CD1c-positive myeloid dendritic cell (primary cell): ENCODE measurements at regions not wholly inside any gene's neighbourhood (a gene's known extent, or its start where the extent isn't known, plus 50 kb on each side); places are given as distances from the start of the nearest gene placed in this dataset.
A peak's percentile ranks its signal among the peaks of the same experiment; 100 is the strongest.

Experiments used
- DNase-seq: peaks from one replicate; pipeline ENCODE4 v3.0.0-alpha.2; 2016; ENCODE audit errors: extremely low spot score

DNA sequence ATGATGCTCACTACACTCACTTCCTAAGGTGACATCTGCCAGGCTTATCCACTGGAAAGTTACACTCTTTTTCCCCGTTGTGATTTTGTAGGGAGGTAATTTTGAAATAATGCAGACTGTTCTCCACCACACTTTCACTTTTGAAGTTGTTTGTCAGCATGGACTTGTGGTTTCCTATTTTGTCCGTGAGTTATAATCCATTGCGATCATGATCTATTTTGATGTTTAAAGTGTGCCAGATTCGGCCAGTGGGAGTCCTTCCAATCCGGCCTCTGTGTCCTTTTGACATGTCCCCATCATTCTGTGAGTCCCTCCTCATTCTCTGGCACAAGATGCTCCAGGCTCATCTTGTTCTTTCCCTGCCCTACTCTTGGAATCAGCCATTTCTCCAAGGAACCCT is 211.3 kb upstream of the KLF4 start:
- DNase-seq = no peak

DNA sequence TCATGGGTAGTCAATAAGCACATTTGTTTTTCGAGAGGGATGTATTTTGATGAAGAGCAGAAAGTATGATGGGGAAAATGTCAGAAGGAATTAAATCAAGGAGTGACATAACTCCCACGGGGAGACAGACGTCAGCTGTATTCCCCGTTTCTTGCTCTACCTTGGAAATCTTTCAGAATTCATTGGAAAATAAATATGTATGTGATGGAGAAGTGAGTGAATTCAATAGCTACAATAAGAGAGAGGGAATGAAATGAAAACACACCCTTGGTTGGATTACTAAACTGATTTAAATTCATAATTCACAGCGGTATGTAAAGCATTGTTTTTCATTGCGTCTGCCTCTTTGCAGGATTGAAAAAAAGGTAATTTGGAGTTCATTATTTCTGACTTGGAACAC is 209.7 kb upstream of the KLF4 start:
- no peak for DNase-seq

DNA sequence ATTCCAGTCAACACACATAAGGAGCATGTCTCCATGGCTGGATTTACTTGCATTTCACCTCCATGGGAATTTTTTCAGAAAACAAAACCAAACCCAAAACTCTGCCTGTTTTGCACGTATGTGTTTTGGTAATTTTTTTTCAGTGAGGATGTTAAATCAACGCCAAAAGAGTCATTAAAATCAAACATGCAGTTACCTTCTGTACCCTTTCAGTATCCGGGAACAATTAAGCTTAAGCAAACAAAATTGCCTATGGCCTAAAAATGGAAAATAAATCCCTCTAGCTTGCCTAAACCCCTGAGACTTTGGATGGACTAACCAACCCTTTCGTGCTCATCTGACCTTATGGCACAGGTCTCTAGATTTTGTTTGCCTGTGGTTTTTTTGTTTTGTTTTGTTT is 209.2 kb upstream of the KLF4 start:
- no peak for DNase-seq

DNA sequence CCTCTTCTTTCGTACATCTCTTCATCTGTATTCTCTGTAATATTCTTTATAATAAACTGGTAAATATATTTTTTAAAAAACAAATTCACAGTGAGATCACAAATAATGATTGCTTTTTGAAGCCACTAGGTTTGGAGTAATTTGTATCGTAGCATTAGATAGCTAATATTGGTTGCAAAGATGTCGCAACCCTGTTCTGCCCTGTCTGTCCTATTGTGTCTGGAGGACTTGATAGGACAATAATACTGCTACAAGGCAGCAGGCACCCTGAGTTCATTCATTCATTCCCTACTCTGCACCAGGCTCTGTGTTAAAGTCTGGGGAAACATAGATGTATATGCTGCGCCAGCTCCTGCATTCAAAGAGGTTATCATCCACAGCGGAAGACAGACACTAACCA is 206.7 kb upstream of the KLF4 start:
- DNase-seq = no peak

DNA sequence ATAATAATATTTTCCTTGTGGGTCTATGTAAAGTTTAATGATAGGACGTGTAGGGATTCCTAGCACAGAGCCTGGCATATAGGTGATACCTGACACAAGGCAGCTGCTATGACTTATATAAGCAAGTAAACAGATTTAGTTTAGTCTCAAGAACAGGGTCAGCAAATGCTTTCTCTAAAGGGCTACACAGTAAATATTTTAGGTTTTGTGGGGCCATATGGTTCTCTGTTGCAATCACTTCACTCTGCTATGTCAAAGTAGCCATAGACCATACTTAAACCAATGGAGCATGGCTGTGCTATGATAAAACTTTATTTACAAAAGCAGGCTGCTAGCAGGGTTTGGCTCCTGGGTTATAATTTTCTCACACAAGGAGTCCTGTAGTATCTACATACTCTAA is 204.8 kb upstream of the KLF4 start:
- DNase-seq = no peak

DNA sequence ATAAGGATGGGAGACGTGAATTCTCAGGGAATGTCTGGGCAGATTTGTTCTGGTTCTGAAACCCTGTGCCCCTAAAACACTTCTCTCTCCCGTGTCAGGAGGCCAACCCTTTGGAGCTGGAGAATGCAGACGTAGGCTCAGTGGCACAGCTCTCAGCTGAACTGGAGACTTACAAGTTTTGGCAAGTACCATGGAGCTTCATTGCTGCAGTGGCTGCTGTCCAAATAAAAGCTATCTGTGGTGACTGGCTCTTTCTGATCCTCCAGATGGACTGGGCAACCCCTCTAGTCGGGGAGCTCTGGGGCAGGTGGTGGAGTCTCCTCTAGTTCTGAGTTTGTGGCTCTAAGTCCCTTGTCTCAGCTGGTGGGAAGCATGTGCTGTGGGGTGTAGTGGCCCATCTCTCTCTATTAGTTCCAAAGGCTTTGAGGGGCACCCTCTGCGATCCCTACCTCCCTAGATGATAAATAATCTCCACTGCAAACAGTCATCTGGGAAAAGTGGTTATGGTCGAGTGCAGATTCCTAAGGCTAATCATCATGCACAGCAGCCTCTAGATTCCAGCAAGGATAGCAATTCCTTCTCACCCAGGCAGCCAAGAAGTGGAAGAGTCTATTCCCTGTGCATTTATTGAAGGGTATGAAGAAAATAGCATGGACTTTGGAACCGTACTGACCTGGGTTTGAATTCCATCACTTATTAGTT is 204.2 kb upstream of the KLF4 start:
- DNase-seq = no peak

DNA sequence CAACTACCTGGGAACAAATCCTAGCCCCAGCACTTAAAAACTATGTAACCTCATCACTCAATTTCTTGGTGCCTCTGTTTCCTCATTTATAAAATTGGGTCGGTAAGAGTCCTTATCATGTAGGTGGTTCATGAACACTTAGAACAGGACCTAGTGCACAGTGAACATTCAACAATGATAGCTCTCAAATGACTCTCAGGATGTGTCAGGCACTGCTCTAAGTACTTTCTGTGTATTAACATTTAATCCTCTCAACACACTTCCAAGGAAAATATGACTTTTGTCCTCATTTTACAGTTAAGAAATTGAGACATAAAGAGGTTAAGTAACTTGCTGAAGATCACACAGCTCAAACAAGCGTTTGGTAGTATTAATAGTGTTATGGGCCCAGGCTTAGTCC is 202.1 kb upstream of the KLF4 start:
- no peak for DNase-seq

DNA sequence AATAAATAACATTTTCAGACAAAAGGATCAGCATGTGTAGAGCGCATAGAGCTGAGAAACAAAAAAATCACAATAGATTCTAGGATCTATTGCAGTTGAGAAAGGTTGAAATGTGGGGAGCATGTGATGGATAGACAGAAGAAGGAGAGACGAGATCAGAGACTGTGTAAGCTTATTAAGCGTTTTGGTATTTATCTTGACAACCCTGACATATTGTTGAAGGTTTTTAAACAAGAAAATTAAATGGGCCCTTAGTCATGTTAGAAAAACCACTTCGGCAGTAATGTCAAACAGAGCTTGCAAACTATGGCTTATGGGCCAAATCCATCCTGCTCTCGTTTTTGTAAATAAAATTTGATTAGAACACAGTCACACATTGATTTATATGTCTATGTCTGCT is 200.5 kb upstream of the KLF4 start:
- no peak for DNase-seq

DNA sequence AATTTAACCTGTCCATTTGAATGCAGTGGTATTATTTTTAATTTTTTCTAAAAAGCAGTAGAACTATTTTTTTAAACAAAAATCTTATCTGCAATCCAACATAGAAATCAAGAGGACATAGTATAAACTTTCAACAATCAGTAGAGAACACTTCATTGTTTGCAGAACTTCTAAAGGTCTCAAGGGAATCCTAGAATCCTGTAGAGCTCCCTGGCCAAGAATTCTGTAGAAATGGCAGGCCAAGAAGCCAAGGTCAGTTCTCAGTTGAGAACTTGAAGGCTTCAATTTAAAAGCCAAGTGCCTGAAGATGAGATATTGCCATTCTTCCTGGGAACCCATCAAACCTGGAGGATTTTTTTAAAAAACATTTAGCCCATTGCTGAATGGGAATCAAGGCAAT is 199.2 kb upstream of the KLF4 start:
- no peak for DNase-seq

DNA sequence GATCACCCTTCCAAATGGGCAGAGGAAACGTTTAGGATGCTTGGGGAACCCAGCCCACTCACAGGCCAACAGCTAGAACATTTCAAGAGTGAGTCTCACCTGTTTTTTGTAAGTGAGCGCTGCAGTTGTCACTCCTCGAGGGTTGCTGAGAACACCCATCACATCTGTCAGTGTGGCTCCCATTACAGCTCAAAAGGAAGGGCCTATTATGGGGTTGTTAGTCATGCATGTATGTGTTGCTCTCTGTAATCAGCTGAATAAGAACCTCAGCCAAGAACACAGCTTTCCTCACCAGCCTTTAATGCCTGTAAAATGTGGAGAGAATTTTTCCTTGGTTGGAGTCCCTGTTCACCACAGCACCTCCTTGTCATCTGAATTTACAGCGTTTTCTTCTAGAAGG is 196.3 kb upstream of the KLF4 start:
- DNase-seq = no peak

DNA sequence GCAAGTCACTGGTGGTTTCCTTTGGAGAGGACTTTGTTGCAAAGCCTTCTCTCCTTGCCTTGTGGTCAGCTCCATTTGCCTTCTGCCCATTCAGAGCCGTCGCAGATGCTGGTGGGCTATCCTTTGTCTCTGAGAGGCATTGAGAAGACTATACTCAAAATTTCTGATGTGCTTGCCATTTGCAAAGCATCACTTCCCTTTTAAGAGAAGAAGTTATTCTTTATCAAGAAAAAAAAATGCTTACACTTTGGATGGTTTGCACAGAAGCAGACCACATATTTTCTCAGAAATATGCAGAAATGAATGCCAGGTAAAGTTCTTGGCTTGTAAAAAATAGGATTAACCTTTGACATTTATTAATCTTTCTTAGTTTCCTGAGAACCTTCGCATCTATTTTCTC is 195.8 kb upstream of the KLF4 start:
- peak; percentile 42 for DNase-seq

DNA sequence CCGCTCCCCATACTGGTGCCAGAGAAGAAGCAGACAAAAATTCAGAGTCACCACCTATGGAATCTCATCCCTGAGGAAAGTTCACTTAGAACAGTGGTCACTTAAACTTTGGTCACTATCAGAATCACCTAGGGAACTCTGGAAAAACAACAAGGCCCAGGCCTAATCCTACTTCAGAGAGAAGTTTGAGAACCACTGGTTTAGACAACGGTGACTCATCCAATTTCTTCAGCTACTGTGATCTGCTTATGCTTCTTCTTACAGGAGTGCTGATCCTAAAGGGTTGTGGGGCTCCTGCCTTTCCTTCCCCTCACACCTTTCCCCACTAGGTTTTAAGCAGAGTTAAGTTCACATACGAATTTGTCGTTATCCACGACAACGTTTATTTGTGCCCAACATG is 194.7 kb upstream of the KLF4 start:
- peak; percentile 50 for DNase-seq

DNA sequence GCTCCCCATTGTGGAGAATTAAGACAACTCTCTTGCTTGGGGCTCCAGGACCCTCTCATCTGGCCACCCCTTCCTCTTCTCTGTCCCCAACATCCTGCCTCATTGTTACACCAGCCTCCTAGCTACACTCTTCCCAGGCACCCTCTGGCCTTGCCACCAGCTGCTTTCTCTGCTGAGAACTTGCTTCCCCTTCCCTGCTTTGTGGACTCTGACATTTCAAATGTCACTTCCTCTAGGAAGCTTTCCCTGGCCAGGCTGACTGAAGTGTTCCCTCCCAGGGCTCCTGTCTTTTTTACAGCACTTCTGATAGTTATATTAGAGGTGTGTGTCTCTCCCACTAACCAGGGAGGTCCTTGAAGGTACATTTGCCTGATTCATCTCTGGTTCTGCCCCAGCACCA is 194.0 kb upstream of the KLF4 start:
- DNase-seq = peak; percentile 75

DNA sequence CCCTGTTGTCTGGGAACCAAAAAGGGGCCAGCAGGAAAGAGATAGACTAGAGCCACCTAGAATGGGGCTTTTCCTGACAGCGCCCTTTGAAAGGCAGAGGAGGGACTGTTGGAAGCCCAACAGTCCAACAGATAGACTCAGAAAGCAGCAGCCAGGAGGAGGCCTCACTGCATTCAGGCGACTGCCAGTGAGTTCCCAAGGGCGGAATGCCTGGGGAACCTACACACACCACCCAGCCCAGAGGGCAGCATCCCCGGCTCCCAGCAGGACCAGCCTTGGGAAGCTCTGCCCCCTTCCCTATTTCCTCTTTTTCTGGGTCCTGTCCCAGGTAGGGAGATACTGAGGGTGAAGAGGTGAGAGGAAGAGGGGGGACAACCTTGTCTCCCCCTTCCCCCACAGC is 192.4 kb upstream of the KLF4 start:
- DNase-seq = no peak

DNA sequence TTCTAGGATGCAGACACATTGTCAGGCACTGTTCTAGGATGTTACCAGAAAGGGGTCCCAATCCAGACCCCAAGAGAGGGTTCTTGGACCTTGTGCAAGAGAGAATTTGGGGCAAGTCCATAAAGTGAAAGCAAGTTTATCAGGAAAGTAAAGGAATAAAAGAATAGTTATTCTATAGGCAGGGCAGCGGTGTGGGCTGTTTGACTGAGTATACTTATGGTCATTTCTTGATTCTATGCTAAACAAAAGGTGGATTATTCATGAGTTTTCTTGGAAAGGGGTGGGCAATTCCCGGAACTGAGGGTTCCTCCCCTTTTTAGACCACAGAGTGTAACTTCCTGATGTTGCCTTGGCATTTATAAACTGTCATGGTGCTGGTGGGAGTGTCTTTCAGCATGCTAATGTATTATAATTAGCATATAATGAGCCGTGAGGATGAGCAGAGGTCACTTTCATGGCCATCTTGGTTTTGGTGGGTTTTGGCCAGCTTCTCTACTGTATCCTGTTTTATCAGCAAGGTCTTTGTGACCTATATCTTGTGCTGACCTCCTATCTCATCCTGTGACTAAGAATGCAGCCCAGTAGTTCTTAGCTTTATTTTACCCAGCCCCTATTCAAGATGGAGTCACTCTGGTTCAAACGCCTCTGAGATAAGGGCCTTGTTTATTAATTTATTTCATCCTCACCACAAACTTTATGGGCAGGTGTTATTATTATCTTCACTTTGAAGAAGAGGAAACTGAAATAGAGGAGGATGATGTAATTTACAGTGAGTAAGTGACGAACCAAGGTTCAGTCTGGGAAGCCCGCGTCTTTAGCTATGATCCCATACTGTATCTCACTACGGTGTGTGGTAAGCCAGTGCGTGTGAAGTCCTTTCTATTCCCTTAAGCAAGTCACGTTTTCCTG is 186.0 kb upstream of the KLF4 start:
- peak; percentile 93 for DNase-seq

DNA sequence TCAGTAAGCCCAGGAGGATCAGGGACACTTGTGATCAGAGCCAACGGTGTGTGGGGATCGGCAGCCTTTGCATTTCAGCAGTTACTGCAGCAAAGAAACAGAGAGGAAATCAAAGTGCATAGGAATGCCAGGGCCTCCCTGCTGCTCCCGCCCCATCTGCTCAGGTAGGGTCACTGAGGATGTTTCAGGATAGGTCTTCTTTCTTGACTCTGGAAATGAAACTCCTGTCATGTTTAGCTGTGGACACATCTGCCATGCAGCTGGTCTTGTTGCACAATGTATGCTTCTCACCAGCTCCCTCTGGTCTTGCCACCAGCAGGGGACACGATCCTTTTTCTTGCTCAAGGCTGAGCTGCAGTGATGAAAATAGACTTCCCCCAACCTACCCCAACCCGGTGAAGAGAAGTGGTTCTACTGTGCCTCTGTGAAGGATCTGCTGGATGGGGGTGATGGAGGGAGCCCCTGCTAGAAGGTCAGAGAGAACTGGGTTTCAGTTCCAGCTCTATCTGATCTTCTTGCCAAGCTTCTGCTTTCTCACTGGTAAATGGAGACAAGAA is 185.2 kb upstream of the KLF4 start:
- DNase-seq = peak; percentile 85

DNA sequence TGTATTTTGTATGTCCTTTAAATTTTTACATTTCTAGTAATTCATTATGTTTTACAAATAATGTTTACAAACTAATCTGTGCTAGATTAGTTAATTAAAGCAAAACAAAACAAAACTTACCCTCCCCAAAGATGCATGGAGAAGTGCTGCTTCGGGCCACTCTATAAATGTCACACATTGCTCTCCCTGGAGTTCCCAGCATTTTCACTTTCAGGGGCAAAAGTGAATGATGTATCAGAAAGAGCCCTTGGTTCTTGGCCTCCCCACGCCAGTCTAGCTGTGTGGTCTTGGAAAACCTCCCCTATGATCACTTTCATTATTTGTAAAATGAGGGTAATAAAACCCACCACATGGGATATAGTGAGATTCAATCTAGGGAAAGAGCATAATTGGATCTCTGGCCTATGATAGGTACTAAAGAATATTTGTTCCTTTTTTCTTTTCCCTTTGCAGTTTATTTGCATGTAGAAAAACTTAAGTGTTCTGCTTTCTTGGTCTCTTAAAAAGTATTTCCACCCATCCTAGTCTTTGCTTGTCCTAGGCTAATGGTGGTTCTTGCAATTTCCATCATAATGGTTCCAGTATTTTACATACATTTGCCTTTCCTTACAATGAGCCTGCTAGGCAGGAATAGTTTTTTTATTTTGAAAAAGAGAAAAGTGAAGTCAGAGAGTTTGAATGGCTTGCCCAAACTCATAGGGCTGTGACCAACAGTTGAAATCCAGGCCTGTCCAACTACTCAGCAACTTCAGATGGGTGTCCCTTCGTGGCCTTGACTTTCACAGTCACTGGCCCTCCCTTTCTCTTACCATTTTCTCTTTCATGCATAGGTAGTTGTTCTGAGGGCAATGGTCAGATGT is 184.5 kb upstream of the KLF4 start:
- peak; percentile 2 for DNase-seq

DNA sequence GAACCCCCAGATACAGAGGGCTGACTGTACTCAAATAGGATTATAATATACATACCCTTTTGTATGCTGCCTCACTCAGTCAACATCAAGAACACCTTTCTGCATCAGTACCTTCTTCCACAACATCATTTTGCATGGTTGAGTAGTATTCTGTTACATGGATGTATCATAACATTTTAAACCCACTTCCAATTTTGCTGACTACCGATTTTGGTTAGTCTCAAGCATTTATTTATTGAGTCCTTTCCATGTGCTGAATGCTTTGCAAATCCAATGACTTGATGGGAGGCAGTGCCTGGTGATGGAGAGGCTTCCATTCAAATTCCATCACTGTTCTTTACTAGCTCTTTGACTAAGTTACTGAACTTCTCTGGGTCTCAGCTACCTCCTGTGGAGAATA is 182.0 kb upstream of the KLF4 start:
- no peak for DNase-seq

DNA sequence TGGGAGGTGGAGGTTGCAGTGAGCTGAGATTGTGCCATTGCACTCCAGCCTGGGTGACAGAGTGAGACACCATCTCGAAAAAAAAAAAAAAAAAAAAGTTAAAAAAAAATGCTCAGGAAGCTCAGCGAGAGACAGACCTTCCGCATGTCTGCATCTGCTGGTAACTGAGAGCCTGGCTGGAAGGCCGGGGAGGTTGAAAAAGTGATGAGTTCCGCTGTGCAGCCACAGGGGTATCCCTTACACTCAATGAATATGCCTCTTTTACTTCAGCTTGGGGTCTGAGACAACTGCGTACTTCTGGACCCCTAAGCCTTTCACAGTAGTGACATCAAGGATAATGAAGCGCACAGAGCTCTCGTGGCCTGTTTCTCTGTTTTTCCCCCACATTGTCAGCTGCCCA is 179.9 kb upstream of the KLF4 start:
- DNase-seq = no peak

DNA sequence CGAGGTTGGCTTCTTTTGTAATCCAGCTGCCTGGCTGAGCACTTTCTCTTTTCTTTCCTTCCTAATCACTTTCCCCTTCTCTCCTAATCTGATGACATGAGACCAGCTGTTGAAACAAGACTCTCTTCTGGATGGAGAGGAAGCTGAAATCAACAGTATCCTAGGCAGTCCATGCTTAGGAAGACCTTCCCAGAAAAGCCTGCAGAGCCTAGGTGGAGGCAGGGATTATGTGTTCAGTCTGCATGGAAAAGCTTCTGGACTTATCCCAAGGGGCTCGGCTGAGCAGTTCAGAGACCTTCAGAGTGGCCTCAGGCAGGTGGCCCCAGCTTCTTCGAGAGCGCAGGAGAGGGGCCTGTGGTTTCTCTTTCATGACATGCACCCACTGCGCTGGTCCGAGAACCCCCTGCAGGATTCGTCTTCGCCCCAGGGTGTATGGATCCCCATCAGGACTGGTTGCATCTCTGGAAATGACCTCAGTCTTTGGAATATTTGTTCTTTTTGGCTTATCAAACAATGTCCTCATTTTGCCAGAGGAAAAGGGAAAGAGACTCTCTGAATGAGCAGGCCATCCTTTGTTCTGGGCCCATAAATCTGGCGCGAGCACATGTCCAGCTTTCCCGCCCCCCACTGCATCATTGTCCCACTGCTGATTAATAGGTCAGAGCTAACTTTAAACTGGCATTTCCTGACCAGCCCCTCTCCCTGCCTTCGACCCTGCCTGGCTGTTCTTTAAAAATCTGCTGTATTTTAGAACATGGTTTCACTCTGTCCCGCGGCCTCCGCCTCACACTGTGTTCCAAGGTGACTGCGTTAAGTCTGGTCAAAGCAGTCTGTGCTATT is 177.9 kb upstream of the KLF4 start:
- no peak for DNase-seq

DNA sequence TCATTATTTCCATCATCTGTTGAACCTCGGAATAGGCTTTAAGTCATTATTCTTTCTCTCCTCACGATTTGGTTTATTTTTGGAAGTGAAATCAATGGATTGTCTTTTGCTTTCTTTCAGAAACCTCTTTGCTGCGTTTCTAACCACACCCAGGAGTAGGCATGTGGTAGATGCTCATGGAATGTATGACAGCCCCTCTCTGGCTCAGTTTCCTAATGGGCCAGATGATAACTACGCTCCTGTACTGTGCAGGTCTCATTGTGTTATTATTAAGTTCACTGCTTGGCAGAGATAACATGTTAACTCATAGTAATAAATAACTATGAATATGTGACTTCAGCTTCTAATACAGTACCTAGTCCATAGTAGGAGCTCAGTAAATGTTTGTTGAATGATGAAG is 175.5 kb upstream of the KLF4 start:
- no peak for DNase-seq
